K562 (cell line): ENCODE measurements at regions not wholly inside any gene's neighbourhood (a gene's known extent, or its start where the extent isn't known, plus 50 kb on each side); places are given as distances from the start of the nearest gene placed in this dataset.

ENCODE experiments used
- ATAC-seq: fragments of 200-7000 bp; cut with Tn5 transposase; 3 replicates; pipeline ENCODE4 v1.9.1; 2020; ENCODE audit warnings: moderate library complexity
- BruUV-seq: library from RNA; stranded (reverse); fragments of 400-500 nt; replicated peaks from 2 replicates; lab custom pipeline; 2021; lab: Mats Ljungman, UMichigan
- CTCF ChIA-PET: fragments of 300-600 bp; formaldehyde crosslinking; extraction: SDS; loops from one replicate; lab custom pipeline; 2021; ENCODE audit warnings: low intra/inter-chr PET ratio; lab: Yijun Ruan, JAX
- POLR2A ChIA-PET: fragments of 300-600, 350-650 bp; sonication (Branson Sonifier 250); formaldehyde crosslinking; extraction: SDS; loops from one replicate; lab custom pipeline; 2021; ENCODE audit warnings: antibody characterized with exemption, inconsistent platforms; lab: Yijun Ruan, JAX
- DNase-seq, 4 experiments: peaks; one replicate each; pipeline versions ENCODE4 v3.0.0 to v3.0.0-alpha.2; 2011 to 2018; ENCODE audit warnings: low spot score in 3 of 4, mixed read lengths in 3 of 4; ENCODE audit errors: extremely low read depth in 1 of 4
- FAIRE-seq: peaks from 2 replicates; lab custom pipeline; 2011; peaks lifted over from hg19 to GRCh38; lab: Jason Lieb, UNC
- H2AFZ ChIP-seq: 2 replicates; pipeline ENCODE4 v1.6.0; 2011; ENCODE audit warnings: low read depth, low read length, control low read depth, inconsistent platforms
- H3K27ac ChIP-seq: fragments of 200-600 bp; 3 replicates; pipeline ENCODE4 v1.8.0; 2011; ENCODE audit warnings: low read depth, mild to moderate bottlenecking, control low read depth, inconsistent platforms, low read length, moderate library complexity, mixed read lengths; ENCODE audit errors: extremely low read depth
- H3K27me3 ChIP-seq, 2 experiments: fragments of 300-600 bp in 1 of 2; 2 replicates in 1 of 2; 3 replicates in 1 of 2; pipeline versions ENCODE4 v1.6.0 to v1.8.0; 2011; ENCODE audit warnings: inconsistent platforms in 2 of 2, low read length in 2 of 2, mild to moderate bottlenecking in 1 of 2, mixed read lengths in 1 of 2, moderate library complexity in 1 of 2; ENCODE audit not compliant: control insufficient read depth in 2 of 2, insufficient read depth in 2 of 2
- H3K36me3 ChIP-seq: fragments of 300-600 bp; 3 replicates; pipeline ENCODE4 v1.8.0; 2011; ENCODE audit warnings: mild to moderate bottlenecking, low read length, inconsistent platforms; ENCODE audit not compliant: control insufficient read depth, insufficient read depth
- H3K4me1 ChIP-seq, 2 experiments: fragments of 200-600 bp in 1 of 2; replicated peaks in 1 of 2; 2 replicates in 1 of 2; 3 replicates in 1 of 2; pipeline versions ENCODE4 v1.5.1 to v1.8.0; 2011; ENCODE audit warnings: inconsistent platforms in 2 of 2, low read length in 2 of 2, mild to moderate bottlenecking in 1 of 2, mixed read lengths in 1 of 2, moderate library complexity in 1 of 2; ENCODE audit not compliant: control insufficient read depth in 2 of 2, insufficient read depth in 2 of 2
- H3K4me2 ChIP-seq: 2 replicates; pipeline ENCODE4 v1.6.1; 2011; ENCODE audit warnings: low read length, control low read depth, inconsistent platforms, mixed read lengths; ENCODE audit not compliant: insufficient read depth
- H3K4me3 ChIP-seq: fragments of 200-600 bp; sonication (generic), shearing (Covaris generic); 2 replicates; pipeline ENCODE4 v1.5.1; 2016; ENCODE audit warnings: control low read depth, inconsistent platforms
- H3K79me2 ChIP-seq: fragments of 200-600 bp; 3 replicates; pipeline ENCODE4 v1.8.0; 2011; ENCODE audit warnings: low read length, inconsistent platforms; ENCODE audit not compliant: control insufficient read depth, insufficient read depth
- H3K9ac ChIP-seq, 2 experiments: 2 replicates each; pipeline versions ENCODE4 v1.6.0 to v1.6.1; 2011; ENCODE audit warnings: low read depth in 2 of 2, low read length in 2 of 2, control low read depth in 1 of 2, inconsistent platforms in 1 of 2, mild to moderate bottlenecking in 1 of 2, mixed read lengths in 1 of 2; ENCODE audit not compliant: insufficient read depth in 1 of 2
- H3K9me1 ChIP-seq: one replicate; pipeline ENCODE4 v1.6.0; 2011; ENCODE audit warnings: inconsistent platforms, mild to moderate bottlenecking, low read length, moderate library complexity; ENCODE audit not compliant: control insufficient read depth, insufficient read depth
- H3K9me3 ChIP-seq: replicated peaks from 2 replicates; pipeline ENCODE4 v1.5.1; 2011; ENCODE audit warnings: low read depth, low read length, inconsistent platforms; ENCODE audit not compliant: control insufficient read depth, insufficient read depth
- H4K20me1 ChIP-seq: replicated peaks from 2 replicates; pipeline ENCODE4 v1.6.1; 2011; ENCODE audit warnings: low read length, inconsistent platforms, mixed read lengths; ENCODE audit not compliant: control insufficient read depth, insufficient read depth
- CEBPB ChIP-seq: fragments of 450-650 bp; IDR thresholded peaks from 2 replicates; pipeline ENCODE4 v1.6.1; 2016; ENCODE audit warnings: missing genetic modification characterization, missing compliant biosample characterization
- DNMT1 ChIP-seq: fragments of 450-650 bp; IDR thresholded peaks from 2 replicates; pipeline ENCODE4 v1.6.1; 2016; ENCODE audit warnings: antibody characterized with exemption, mild to moderate bottlenecking
- HIVEP1 ChIP-seq: fragments of 250-450 bp; sonication (Bioruptor Pico); IDR thresholded peaks from 2 replicates; pipeline ENCODE4 v1.4.0; 2020; ENCODE audit warnings: mild to moderate bottlenecking
- HMG20B ChIP-seq: fragments of 250-450 bp; sonication (Bioruptor Pico); IDR thresholded peaks from 2 replicates; pipeline ENCODE4 v1.5.0; 2021; ENCODE audit warnings: mild to moderate bottlenecking
- ILF3 ChIP-seq: fragments of 450-650 bp; IDR thresholded peaks from 2 replicates; pipeline ENCODE4 v1.6.1; 2018; ENCODE audit warnings: antibody characterized with exemption, mild to moderate bottlenecking, moderate library complexity, borderline replicate concordance
- MTA3 ChIP-seq: fragments of 450-650 bp; formaldehyde crosslinking; IDR thresholded peaks from 2 replicates; pipeline ENCODE4 v1.6.1; 2017; ENCODE audit warnings: mild to moderate bottlenecking, borderline replicate concordance
- MYBL2 ChIP-seq, 2 experiments: fragments of 450-650 bp in 1 of 2; sonication (generic) in 1 of 2; formaldehyde crosslinking in 1 of 2; IDR thresholded peaks; 2 replicates each; pipeline versions ENCODE4 v1.6.1 to v1.8.1; 2017 to 2022; ENCODE audit warnings: borderline replicate concordance in 1 of 2, inconsistent platforms in 1 of 2, low read depth in 1 of 2, mild to moderate bottlenecking in 1 of 2, missing genetic modification reagents in 1 of 2, moderate library complexity in 1 of 2
- NCOA2 ChIP-seq, 2 experiments: fragments of 450-650 bp; IDR thresholded peaks; 2 replicates each; pipeline ENCODE4 v1.6.1; 2018; ENCODE audit warnings: mild to moderate bottlenecking in 2 of 2, moderate library complexity in 1 of 2; ENCODE audit not compliant: partially characterized antibody in 2 of 2
- RFX7 ChIP-seq: fragments of 250-450 bp; sonication (Bioruptor Pico); IDR thresholded peaks from 2 replicates; pipeline ENCODE4 v1.5.1; 2021; ENCODE audit warnings: mild to moderate bottlenecking
- YBX1 ChIP-seq: fragments of 450-650 bp; IDR thresholded peaks from 2 replicates; pipeline ENCODE4 v1.7.1; 2016; ENCODE audit warnings: mild to moderate bottlenecking
- WGBS: fragments of 100-300 bp; shearing (Covaris generic); methylation state at CpG from one replicate; pipeline ENCODE4 v1.1.6; 2016; ENCODE audit warnings: low coverage, mixed read lengths; ENCODE audit not compliant: insufficient coverage; ENCODE audit errors: missing lambda C conversion rate; 5-methylcytosine and 5-hydroxymethylcytosine counted together
- in situ Hi-C: fragments of 300-500 bp; cut with MboI; formaldehyde crosslinking; loops from 4 replicates; pipeline ENCODE4 v1.15.0; 2018; ENCODE audit warnings: inconsistent platforms, mixed read lengths
- intact Hi-C: fragments of 100-400 bp; cut with micrococcal nuclease; formaldehyde crosslinking; loops from 2 replicates; pipeline ENCODE4 v1.14.2; 2022
- TF ChIP-seq, protein P1 (sequence below): fragments of 450-650 bp; formaldehyde crosslinking; IDR thresholded peaks from 2 replicates; pipeline ENCODE4 v1.4.0; 2022; ENCODE audit warnings: missing genetic modification characterization
- TF ChIP-seq, protein P2 (sequence below): sonication (generic); formaldehyde crosslinking; IDR thresholded peaks from 2 replicates; pipeline ENCODE4 v1.8.0; 2022; ENCODE audit warnings: mild to moderate bottlenecking, missing genetic modification reagents
- TF ChIP-seq, protein P3 (sequence below), 2 experiments: IDR thresholded peaks in 1 of 2; conservative IDR thresholded peaks in 1 of 2; 2 replicates each; pipeline ENCODE4 v1.6.1; 2016; ENCODE audit warnings: low read depth in 2 of 2, mild to moderate bottlenecking in 1 of 2, missing compliant biosample characterization in 1 of 2, missing genetic modification characterization in 1 of 2, moderate library complexity in 1 of 2

DNA sequence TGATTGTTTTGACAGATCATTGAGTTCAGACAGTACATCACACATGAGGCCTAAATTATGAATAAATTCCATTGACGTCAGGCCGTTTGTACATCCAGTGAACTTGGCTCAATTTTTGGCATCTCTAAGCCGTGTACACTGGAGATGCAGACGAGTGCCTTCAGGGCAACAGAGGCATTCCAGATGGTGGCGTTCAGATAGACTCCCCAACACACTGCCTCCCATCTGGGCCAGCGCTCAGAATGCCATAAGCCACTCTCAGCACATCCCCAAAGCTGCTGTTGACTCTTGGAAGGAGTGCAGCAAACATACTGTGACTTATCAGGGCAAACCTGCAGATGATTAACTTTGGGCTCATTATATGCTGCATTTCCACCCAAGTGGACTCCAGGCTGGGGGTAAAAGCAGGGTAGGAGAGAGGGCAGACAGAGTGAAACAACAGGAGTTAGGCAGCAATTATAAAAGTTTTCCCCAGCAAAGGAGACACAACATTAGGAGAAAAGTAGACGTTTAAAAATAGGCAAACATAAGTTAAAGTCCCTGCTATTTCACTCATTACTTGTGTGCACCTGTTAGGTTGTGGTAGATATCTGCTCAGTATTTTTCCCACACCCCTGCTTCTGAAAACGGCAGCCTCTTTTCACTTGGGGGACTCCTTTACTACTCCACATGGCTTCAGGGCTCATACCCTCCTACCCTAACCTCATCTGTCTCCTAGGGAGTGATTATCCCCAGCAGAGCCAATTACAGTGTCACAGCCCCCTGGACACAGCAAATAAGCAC lies 60.2 kb upstream of the PDE3B start:
- DNase-seq: no peak
- no peak for FAIRE-seq
- ATAC-seq: no peak
- Histone ChIP-seq H3K27me3 (no peaks in the 10 kb centered on the region), H2AFZ (no peak overlapping the region), H3K4me3 (no peak overlapping the region), H3K27ac (no peak overlapping the region), H4K20me1 (no peaks in the 10 kb centered on the region), H3K36me3 (peaks cover 49% of the 10 kb centered on the region; the same call in 2 of the 3 replicates), H3K79me2 (no peaks in the 10 kb centered on the region; the same call in 2 of the 3 replicates), H3K9me3 (peaks cover 2% of the 10 kb centered on the region; the same call in 1 of the 2 replicates), H3K4me1 (peaks cover 0 to 12% of the 10 kb centered on the region in 2 experiments; a peak in 2 of 5 replicates), H3K9me1 (no peaks in the 10 kb centered on the region), H3K9ac (no peak overlapping the region), H3K4me2 (no peak overlapping the region)
- ChIA-PET CTCF (no interaction called here), POLR2A (no interaction called here)
- in situ Hi-C loops: no loop called here
- no TSS peak for BruUV-seq
- intact Hi-C loops: no loop called here
- 69% methylated on average over 8 of the region's 8 CpGs for WGBS
- no peak for TF ChIP-seq YBX1
- TF ChIP-seq RFX7 (CRISPR knock-in tag): no peak
- no peak for TF ChIP-seq DNMT1
- no peak for TF ChIP-seq NCOA2 (IDR thresholded peaks at IDR 0.05; ENCODE audit: partially characterized antibody in 2 of 2)
- TF ChIP-seq, protein P1, sequence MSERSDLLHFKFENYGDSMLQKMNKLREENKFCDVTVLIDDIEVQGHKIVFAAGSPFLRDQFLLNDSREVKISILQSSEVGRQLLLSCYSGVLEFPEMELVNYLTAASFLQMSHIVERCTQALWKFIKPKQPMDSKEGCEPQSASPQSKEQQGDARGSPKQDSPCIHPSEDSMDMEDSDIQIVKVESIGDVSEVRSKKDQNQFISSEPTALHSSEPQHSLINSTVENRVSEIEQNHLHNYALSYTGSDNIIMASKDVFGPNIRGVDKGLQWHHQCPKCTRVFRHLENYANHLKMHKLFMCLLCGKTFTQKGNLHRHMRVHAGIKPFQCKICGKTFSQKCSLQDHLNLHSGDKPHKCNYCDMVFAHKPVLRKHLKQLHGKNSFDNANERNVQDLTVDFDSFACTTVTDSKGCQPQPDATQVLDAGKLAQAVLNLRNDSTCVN (CRISPR knock-in tag): no peak
- TF ChIP-seq, protein P2, sequence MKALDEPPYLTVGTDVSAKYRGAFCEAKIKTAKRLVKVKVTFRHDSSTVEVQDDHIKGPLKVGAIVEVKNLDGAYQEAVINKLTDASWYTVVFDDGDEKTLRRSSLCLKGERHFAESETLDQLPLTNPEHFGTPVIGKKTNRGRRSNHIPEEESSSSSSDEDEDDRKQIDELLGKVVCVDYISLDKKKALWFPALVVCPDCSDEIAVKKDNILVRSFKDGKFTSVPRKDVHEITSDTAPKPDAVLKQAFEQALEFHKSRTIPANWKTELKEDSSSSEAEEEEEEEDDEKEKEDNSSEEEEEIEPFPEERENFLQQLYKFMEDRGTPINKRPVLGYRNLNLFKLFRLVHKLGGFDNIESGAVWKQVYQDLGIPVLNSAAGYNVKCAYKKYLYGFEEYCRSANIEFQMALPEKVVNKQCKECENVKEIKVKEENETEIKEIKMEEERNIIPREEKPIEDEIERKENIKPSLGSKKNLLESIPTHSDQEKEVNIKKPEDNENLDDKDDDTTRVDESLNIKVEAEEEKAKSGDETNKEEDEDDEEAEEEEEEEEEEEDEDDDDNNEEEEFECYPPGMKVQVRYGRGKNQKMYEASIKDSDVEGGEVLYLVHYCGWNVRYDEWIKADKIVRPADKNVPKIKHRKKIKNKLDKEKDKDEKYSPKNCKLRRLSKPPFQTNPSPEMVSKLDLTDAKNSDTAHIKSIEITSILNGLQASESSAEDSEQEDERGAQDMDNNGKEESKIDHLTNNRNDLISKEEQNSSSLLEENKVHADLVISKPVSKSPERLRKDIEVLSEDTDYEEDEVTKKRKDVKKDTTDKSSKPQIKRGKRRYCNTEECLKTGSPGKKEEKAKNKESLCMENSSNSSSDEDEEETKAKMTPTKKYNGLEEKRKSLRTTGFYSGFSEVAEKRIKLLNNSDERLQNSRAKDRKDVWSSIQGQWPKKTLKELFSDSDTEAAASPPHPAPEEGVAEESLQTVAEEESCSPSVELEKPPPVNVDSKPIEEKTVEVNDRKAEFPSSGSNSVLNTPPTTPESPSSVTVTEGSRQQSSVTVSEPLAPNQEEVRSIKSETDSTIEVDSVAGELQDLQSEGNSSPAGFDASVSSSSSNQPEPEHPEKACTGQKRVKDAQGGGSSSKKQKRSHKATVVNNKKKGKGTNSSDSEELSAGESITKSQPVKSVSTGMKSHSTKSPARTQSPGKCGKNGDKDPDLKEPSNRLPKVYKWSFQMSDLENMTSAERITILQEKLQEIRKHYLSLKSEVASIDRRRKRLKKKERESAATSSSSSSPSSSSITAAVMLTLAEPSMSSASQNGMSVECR (CRISPR knock-in tag): no peak
- TF ChIP-seq HIVEP1: no peak
- no peak for TF ChIP-seq MTA3
- no peak for TF ChIP-seq MYBL2 (IDR thresholded peaks at IDR 0.05; ENCODE audit: low read depth)
- TF ChIP-seq MYBL2 (CRISPR knock-in tag; IDR thresholded peaks at IDR 0.05; ENCODE audit: borderline replicate concordance): no peak
- no peak for TF ChIP-seq HMG20B (CRISPR knock-in tag)
- TF ChIP-seq, protein P3, sequence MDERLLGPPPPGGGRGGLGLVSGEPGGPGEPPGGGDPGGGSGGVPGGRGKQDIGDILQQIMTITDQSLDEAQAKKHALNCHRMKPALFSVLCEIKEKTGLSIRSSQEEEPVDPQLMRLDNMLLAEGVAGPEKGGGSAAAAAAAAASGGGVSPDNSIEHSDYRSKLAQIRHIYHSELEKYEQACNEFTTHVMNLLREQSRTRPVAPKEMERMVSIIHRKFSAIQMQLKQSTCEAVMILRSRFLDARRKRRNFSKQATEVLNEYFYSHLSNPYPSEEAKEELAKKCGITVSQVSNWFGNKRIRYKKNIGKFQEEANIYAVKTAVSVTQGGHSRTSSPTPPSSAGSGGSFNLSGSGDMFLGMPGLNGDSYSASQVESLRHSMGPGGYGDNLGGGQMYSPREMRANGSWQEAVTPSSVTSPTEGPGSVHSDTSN (CRISPR knock-in tag; IDR thresholded peaks at IDR 0.05; ENCODE audit: low read depth): no peak
- TF ChIP-seq, protein P3 (tag; conservative IDR thresholded peaks at IDR 0.05; ENCODE audit: low read depth): no peak
- no peak for TF ChIP-seq ILF3
- TF ChIP-seq CEBPB (tag): no peak
